GM21737 (cell line): ENCODE measurements at regions not wholly inside any gene's neighbourhood (a gene's known extent, or its start where the extent isn't known, plus 50 kb on each side); places are given as distances from the start of the nearest gene placed in this dataset.
A peak's percentile ranks its signal among the peaks of the same experiment; 100 is the strongest.
"Not testable (repeated sequence)": the region's sequence is repeated elsewhere in the genome, so short reads cannot be mapped to it uniquely, and the experiment has no call there.

Experiments
- ATAC-seq: cut with Tn5 transposase; IDR thresholded peaks from one replicate; pipeline ENCODE4 v1.9.1; 2021; ENCODE audit warnings: mild to moderate bottlenecking, moderate library complexity; ENCODE audit not compliant: unreplicated experiment

DNA sequence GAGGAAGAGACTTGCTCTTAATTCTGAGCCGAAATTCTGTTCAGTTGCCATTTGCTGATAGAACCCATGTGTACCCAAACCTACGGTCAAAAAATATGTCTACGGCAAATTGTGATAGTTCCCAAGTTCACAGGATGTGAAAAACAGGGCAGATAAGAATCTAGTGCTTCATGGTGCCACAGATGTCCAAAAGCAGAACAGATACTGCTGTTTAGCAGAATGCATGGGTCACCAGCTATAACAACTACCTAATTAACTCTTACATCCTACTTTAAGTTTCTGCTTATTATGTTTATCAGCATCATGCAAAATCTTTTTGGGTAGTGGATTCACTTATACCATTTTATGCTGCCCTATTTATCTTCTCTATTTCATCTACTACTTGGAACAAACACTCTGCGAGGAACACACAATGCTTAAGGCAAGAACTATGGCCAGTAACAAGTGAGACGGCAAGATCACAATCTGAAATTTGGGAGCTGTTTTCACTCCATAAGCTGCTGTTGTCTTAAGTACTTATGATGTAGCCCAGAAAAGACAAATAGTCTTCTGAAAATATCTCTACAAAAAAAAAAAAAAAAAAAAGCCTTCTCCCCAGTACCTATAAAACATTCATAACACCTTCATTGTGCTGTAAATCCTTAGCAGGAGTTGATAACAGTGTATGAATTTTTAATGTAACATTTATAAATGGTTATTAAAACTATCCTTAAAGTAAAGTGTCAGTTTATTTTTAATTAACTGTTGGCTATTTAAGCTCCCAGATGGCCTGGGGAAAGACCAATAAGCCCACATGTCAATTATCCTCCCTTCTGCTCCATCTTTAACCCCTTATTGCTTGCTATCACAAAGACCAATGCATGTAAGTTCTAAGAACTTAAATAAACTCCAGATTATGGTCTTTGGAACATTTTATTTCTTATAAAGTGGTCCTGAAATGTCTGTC lies 232.3 kb downstream of the TLR4 start:
- peak; percentile 98 for ATAC-seq

DNA sequence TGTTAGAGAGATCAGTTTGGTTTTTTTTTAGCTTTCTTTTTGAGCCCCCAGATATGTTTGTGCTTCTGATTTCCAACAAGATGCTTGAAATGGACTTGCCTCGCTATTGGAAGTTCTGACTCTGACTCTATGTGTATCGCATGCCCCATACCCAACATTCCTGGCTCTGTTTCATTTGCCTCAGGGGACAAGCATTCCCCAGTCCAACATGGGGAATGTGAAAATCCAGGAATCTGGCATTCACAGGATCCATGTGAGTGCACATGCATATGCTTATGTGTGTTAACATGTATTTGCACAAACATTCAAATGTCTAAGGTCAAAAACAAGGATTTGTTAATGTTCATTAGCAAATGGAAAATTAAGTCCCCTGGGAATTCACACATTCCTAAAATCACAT lies 233.9 kb downstream of the TLR4 start:
- no peak for ATAC-seq

DNA sequence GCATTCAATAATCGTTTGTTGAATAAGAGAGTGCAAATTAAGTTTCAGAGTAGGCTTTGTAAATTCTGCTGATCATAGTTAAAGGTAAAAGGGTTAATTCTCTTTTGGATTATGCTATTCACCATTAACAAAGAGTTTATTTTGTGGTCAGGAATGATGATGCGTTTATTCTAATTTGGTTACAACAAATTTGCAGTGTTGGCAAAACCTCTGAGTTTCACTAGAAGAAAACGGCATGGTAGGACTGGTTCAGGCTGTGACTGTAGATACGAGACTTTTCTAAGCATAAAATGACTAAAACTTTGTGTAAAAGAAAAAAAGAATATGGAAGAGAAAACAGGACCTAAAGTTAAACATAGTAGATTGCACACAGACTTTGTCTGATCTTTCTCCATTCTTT lies 234.7 kb downstream of the TLR4 start:
- no peak for ATAC-seq

DNA sequence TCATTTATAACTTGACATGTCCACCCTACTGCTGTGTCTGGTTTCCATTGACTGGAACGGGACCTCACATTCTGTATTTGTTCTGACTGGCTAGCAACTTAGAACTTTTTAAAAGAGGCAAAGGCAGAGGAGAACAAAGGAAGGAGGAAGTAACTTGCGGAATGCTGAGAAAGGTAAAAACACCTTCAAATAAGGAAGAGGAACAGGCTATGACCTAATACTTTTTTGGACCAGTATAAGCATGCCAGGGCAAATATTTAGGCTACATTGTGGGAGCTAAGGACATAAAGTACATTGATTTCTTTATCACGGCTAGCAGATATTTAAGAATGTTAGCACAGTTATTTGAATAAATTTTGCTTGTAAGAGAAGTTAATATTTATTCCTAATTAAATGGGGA lies 240.5 kb downstream of the TLR4 start:
- not testable (repeated sequence) for ATAC-seq

DNA sequence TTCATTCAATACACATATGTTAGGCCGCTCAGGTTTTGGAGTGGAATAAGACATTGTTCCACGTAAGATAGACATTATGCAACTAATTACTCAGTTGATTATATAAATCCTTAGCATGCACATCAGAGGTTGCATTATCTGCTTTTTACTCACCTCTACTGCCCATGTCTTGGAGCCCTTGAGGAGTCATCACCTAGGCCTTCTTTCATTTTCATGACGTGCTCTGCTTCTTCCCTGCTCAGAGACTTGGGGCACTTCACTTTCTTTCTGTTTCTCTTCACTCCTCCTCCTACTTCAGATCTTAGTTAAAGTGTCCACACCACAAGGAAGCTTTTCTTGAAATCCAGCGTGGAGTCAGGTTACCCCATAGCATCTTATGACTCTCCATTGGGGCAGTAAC lies 241.1 kb downstream of the TLR4 start:
- ATAC-seq, result no peak

DNA sequence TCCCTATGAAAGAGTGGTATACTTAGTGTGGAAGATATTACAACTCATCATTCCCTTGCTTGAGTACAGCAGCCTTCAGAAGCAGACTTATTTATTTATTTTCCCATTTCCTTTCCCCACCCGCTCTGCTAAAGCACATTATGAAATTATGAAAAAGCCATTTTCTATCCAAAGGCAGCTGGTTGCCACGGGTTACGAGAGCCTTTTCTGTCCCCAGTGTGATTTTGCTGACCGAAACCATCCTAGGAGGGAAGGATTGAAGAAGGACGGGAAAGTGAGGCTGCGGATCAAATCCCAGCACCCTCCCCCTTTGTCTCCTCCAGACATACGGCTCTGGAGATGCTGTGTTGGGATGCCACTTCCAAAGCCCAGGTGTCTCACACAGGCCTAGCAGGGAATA lies 246.9 kb downstream of the TLR4 start:
- ATAC-seq, result no peak

DNA sequence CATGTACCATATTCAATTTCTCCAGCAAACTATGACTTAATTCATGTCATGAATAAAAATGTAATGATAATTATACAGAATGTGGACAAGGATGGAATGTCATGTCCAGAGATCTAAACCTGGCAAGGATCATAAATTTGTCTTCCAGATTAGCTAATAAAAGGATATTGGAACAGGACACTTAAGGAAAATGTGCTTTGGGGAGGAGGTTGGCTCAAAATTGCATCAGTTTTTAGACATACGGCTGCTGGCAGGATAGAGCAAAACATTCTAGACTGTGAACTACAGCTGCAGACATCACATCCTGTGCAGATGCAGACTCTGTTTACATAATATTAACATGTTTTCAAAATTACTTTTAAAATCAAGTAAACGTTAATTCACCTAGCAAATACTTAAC lies 248.4 kb downstream of the TLR4 start:
- no peak for ATAC-seq

DNA sequence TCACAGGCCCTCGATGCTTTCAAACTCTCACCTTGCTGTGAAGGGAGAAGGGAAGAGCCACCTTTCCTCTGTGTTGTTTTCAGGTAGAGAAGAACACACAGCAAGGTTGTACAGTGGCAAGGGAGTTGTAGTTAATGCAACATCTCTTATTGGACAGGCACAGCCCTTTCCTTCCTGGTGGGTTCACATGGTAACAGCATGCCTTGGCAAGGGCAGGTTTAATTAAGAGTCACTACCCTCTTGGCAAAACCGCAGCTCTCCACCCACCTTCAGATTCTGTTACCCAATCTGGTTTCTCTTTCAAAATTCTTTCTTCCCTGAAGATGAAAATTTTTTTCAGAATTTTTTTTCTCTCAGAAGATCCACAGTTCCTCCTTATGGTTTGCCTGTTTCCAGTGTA lies 253.1 kb downstream of the TLR4 start:
- ATAC-seq, result no peak

DNA sequence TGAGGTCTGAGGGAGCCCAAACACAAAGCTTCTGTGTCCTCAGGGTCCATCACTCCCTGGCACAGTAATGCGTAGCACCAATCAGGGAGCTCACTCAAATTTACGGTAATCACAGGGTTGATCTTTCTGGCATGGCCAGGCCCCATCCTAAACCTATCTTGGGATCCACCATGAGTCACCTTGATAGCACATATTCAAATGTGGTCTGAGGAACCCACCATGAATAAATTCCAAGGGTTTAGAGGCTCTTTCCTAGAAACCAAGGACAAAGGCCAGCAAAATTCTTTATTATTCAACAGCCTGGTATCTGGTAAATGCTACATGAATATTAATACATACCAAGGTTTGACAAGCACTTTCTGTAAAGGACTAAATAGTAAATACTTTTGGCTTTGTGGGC lies 254.5 kb downstream of the TLR4 start:
- no peak for ATAC-seq

DNA sequence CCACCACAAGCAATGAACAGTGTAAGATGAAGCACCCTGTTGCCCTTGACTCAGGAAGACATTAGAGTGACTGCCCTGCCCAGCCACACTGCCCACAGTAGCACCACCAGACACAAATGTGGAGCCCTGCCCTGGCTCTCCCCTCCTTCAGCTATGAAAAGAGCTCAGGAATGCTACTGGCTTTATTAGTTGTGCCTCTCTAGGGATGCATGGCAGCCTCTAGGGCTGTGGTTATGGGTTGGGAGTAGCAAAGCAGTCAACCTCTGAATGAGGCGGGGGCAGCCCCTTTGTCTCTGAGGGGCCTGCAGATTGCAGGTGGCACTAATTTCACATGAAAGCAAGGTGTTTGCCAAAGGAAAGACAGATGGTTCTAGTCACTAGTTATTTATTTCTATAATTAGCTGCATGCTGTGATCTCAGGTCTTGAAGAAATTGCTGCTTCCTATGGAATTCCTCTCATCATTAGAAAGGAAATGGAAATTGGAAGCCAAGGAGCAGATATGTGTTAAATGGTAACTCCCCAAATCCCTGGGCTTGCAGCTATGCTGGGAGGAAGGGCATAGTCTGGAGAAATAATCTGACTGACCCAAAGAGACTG lies 259.4 kb downstream of the TLR4 start:
- no peak for ATAC-seq

DNA sequence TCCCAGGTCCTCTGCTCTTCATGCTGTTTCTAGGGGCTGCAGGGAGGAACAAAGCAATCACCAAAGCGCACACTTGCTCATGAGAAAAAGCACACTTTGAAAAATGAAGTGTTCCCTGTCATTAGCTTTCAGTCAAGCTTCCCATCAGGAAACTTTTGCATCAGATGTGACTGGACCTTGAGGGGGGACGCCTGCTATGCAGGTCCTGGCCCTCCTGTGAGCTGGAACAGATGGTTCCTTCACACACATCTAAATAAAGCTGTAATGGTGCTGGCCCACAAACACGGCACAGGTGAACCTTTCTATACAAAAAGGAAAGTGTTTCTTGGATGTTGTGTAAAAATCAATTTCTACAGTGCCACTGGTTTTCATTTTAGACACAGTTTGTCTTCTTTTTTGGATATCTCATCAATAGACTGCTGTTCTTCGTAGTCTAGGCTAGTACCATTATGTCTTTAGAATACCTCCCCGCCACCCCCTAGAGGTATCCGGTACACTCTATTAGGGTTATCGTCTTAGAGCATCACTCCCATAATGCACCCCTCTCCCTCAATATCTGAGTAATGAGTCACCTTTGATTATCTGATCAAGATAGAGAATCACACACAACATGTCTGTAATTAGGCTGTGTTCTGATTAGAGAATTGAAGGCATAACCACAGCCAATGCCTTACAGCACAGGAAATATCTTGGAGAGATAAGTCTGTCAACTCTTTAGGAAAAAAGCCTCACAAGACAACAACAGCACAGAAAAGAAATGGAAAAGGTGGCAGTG lies 266.3 kb downstream of the TLR4 start:
- ATAC-seq, result no peak

DNA sequence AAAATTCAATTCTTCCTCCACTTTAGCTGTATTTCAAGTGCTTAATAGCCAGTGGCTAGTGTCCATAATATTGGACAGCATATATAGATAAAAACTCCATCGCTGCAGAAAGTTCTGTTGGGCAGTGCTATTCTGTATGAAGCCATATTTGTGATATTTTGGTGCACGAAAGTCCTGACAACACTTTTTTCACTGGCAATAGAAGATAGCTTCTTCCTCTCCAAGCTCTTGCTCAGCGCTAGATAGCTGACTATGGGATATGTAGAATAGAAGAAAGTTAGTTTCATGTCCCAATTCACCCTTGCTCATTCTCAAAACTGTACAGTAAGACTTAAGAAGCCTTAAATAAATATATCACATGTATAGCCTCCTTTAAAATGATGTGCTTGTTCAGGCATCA lies 269.9 kb downstream of the TLR4 start:
- no peak for ATAC-seq

DNA sequence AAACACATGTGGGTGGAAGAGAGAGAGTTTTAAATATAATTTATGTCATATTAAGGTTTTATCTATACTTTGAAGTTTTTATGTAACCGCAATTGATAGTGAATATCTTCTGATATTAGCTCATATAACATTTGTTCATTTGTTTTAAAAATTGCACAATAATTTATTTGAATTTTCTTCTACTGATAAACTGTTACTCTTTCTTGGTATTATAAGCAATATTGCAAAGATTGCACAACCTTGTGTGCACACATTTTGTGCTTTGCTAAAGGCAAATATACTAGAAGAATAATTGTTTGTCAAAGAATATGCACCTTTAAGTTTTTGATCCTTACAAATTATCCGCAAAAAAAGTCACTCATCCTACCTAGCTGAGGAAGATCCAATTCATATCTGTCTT lies 275.7 kb downstream of the TLR4 start:
- ATAC-seq, result no peak

DNA sequence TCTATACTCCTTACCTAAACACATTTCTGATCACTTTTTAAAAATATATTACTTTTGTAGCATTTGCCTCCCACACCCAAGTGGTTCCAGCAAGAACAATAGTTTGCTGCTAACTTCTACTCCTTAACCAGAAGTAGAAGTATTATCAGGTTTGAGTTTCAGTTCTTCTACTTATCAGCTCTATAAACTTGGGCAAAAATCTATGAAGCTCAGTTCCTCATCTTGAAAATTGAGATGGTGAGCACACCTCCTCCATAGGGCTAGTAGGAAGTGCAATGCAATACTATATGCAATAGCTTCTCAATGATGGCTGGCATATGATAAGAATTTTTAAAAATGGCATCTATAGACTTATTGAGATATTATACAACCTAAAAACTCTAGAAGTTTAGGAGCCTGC lies 283.7 kb downstream of the TLR4 start:
- ATAC-seq, result no peak

DNA sequence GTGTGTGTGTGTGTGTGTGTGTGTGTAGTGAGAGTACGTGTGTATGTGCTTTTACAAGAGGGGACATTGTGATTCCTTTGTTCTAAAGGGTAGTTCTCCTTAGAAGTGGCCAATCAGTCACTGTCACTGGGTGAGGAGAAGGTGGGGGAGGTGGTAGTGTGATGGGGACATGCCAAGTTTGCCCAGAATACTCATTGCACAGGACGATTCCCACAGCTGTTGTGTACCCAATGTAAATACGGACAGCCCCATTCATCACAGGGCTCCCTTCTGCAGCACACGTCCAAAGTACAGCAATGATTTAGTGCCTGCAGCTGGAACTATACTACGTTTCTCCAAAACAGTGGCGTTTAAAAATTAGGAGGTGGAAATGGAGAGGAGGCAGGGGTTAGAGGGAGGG lies 287.8 kb downstream of the TLR4 start:
- ATAC-seq, result no peak

DNA sequence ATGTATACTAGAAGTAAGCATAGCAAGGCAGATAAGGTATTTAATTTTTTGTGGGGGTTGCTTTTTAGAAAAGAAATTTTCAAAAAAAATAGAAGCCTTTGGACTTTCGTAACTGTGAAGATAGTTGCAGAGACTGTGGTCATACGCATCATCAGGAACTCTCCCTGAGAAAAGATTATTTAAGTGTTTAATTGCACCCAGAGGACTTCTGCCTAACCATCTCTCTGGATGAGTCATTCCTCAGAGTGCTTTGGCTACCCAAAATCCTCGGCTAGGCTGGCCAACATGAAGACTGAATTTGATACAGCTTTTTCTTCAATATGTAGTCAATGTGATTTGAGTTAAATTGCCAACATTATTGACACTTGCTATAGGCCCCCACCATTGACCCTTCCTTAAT lies 296.4 kb downstream of the TLR4 start:
- no peak for ATAC-seq

DNA sequence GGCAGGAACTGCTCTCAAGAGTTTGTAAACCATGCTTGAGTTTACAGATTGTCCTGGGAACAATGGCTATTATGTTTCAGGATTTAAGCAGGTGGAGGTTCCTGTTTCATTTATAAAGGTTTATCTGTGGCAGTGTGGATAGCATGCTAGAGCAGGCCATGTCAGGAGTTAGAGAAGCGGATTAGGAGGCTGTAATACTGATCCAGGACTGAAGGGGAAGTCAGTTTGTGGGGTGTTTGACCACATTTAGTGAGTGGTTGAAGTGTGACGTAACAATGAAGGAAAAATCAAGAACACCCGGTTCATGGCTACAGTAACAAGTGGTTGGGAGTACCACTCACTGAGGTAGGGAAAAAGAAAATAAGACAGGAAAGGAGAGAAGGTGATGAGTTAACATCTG lies 299.0 kb downstream of the TLR4 start:
- no peak for ATAC-seq

DNA sequence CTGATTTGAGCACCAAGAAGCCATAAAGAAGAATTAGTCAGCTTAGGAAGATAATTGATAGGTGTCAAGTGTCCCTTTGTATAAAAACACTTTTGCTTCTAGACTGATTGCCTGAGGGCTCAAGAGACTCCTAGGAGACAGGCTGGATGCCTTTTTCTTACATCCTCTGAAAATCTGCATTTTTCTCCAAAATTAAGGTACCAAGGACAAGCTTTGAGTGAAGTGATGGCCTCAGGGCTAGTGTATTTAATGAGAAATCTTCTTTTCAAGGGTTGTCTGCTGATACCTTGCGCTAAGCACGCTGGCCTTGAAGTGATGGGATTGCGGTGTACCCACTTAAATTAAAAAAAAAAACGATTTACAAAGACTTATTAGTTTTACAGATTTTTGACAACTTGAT lies 304.0 kb downstream of the TLR4 start:
- ATAC-seq, result no peak

DNA sequence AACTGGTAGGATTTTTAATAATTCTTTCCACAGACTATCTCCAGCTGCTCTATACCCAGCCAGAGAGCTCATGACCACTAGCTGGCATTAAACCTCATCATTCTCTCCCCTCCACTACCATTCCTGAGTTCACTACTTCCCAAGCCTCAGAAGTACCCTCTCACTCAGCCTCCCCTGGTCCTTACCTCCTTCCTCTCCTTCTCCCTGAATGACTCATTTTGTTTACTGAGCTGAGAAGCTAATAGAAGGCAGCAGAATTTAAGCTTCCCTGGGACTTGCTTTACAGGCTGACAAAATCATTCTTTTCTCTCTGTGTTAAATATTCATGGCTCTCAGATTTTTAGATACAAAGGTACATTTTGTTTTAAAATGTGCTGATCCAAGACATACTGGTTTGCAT lies 305.4 kb downstream of the TLR4 start:
- ATAC-seq, result no peak

DNA sequence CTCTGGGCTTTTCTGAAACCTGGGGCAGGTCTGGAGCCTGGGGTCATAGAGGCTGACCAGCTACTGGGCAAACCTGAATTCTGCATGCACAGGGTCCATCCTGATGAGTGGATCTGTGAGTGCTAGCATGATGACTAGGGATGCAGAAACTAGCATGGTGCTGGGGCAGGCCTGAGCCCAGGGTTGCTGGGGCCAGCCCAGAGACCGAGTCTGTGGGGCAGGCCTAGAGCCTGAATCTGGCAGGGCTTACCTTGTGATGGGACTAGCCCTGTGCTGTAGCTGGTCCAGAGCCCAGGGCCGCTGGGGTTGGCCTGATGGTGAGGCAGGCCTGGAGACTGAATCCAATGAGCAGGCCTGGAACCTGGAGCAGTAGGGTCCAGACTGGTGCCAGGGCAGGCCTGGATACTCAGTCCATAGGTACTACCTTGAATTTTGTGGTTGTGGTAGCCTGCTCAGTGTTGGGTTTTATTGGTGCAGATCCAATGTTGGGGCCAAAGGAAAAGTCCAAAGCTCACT lies 313.5 kb downstream of the TLR4 start:
- ATAC-seq, result no peak

DNA sequence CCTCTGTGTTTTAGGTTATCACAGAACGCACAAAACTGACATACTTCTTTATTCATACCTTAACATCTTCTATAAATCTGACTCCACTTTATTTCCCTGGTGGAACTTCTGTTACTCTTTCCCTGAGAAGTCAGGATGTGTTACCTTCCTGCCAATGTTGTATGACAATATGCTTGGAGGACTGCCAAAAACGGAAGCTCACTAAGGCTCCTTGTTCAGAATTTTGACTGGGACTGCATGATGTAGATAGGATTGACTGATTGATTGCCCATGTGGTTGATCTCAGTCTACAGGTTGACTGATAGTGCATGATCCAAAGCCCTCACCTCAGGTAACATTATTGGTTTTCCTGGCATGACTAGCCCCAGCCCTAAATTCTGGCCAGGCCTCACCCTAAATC lies 319.4 kb downstream of the TLR4 start:
- no peak for ATAC-seq

DNA sequence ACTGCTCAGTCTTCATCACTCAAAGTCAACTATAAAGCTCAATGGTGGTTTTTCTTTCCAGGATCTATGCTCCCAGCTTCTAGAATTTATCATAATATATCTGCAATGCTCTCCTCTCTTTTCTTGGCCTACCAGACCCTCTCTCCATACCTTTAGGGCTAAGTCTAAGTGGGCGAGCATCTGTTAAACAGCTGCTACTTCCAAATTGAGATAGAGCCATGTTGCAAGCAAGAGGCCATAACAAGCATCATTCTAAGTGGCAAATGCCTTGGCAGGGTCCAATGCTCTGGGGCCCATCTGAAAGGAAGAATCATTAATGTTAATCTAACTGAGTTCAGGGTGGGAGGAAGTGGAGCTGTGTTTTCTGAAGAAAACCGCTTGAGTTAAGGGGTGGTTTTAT lies 324.0 kb downstream of the TLR4 start:
- no peak for ATAC-seq
